ENCODE measurements at regions not wholly inside any gene's neighbourhood (a gene's known extent, or its start where the extent isn't known, plus 50 kb on each side); places are given as distances from the start of the nearest gene placed in this dataset.

- TF ChIP-seq POLR2A (IDR thresholded peaks at IDR 0.05; ENCODE audit: low read length) = no peak
- no peak for TF ChIP-seq CTCF (IDR thresholded peaks at IDR 0.05)
- no peak for TF ChIP-seq RNF2 (IDR thresholded peaks at IDR 0.05; ENCODE audit: borderline replicate concordance, low read depth)
- no peak for TF ChIP-seq PHF8 (IDR thresholded peaks at IDR 0.05; ENCODE audit: borderline replicate concordance, low read depth)
- no peak for TF ChIP-seq KDM1A (IDR thresholded peaks at IDR 0.05; ENCODE audit: low read depth)
- TF ChIP-seq, protein P1, sequence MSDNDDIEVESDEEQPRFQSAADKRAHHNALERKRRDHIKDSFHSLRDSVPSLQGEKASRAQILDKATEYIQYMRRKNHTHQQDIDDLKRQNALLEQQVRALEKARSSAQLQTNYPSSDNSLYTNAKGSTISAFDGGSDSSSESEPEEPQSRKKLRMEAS (IDR thresholded peaks at IDR 0.05) = no peak
- TF ChIP-seq ESRRA (IDR thresholded peaks at IDR 0.05; ENCODE audit: borderline replicate concordance, low read length) = no peak
- TF ChIP-seq CEBPB (IDR thresholded peaks at IDR 0.05) = no peak
- TF ChIP-seq NPAS2 (CRISPR knock-in tag; IDR thresholded peaks at IDR 0.05; ENCODE audit: borderline replicate concordance) = no peak
- TF ChIP-seq MYC (IDR thresholded peaks at IDR 0.05; ENCODE audit: borderline replicate concordance, low read length) = no peak
- no peak for TF ChIP-seq TP53 (CRISPR knock-in tag; IDR thresholded peaks at IDR 0.05)
Observed at GRCh38 chr2:10981451-10981850, 69.7 kb downstream of the KCNF1 start.

Measured in A549 (cell line).